ENCODE measurements at regions not wholly inside any gene's neighbourhood (a gene's known extent, or its start where the extent isn't known, plus 50 kb on each side); places are given as distances from the start of the nearest gene placed in this dataset.

- peaks cover 2 to 15% of the 10 kb centered on the region in 2 donors for H3K27me3 Mint-ChIP-seq (ENCODE audit: low read depth in 2 of 2)
- H3K27ac Mint-ChIP-seq = no peak overlapping the region
- no peaks in the 10 kb centered on the region for H3K36me3 ChIP-seq (ENCODE audit: control insufficient read depth, insufficient read depth, low read length)
- H3K4me1 ChIP-seq (ENCODE audit: control insufficient read depth, insufficient read depth, low read length) = no peaks in the 10 kb centered on the region
- no peak overlapping the region for H3K4me3 Mint-ChIP-seq
- no peaks in the 10 kb centered on the region for H3K9me3 ChIP-seq (ENCODE audit: control insufficient read depth, insufficient read depth, low read length)
- 83% methylated on average over 1 of the region's 2 CpGs for WGBS (ENCODE audit: insufficient coverage)
- H3K36me3 Mint-ChIP-seq = no peaks in the 10 kb centered on the region
- H3K9me3 Mint-ChIP-seq = no peaks in the 10 kb centered on the region
- no peaks in the 10 kb centered on the region for H3K27me3 ChIP-seq (ENCODE audit: control insufficient read depth, insufficient read depth, low read length)
- intact Hi-C loops (cut with micrococcal nuclease) = no loop called here
- ATAC-seq = no peak
- no peak for DNase-seq
- H3K4me3 ChIP-seq (ENCODE audit: low read length) = no peak overlapping the region
- no peaks in the 10 kb centered on the region for H3K4me1 Mint-ChIP-seq
- no peak overlapping the region for H3K27ac ChIP-seq (ENCODE audit: low read length)
- TF ChIP-seq, protein P1, sequence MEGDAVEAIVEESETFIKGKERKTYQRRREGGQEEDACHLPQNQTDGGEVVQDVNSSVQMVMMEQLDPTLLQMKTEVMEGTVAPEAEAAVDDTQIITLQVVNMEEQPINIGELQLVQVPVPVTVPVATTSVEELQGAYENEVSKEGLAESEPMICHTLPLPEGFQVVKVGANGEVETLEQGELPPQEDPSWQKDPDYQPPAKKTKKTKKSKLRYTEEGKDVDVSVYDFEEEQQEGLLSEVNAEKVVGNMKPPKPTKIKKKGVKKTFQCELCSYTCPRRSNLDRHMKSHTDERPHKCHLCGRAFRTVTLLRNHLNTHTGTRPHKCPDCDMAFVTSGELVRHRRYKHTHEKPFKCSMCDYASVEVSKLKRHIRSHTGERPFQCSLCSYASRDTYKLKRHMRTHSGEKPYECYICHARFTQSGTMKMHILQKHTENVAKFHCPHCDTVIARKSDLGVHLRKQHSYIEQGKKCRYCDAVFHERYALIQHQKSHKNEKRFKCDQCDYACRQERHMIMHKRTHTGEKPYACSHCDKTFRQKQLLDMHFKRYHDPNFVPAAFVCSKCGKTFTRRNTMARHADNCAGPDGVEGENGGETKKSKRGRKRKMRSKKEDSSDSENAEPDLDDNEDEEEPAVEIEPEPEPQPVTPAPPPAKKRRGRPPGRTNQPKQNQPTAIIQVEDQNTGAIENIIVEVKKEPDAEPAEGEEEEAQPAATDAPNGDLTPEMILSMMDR (IDR thresholded peaks at IDR 0.05) = no peak
These were observed 60.1 kb upstream of the ACSL4 start for GRCh38 chrX:109793191-109793590.

GRCh38 chrX:109795682-109796081 is 62.6 kb upstream of the ACSL4 start:
- Mint-ChIP-seq H3K4me3 (no peak overlapping the region), H3K36me3 (no peaks in the 10 kb centered on the region), H3K27me3 (ENCODE audit: low read depth in 2 of 2) (peaks cover 0 to 19% of the 10 kb centered on the region in 2 donors), H3K9me3 (no peaks in the 10 kb centered on the region), H3K4me1 (no peaks in the 10 kb centered on the region), H3K27ac (no peak overlapping the region)
- Histone ChIP-seq H3K27ac (ENCODE audit: low read length) (no peak overlapping the region), H3K9me3 (ENCODE audit: control insufficient read depth, insufficient read depth, low read length) (no peaks in the 10 kb centered on the region), H3K4me3 (ENCODE audit: low read length) (no peak overlapping the region), H3K36me3 (ENCODE audit: control insufficient read depth, insufficient read depth, low read length) (no peaks in the 10 kb centered on the region), H3K27me3 (ENCODE audit: control insufficient read depth, insufficient read depth, low read length) (no peaks in the 10 kb centered on the region), H3K4me1 (ENCODE audit: control insufficient read depth, insufficient read depth, low read length) (no peaks in the 10 kb centered on the region)
- WGBS (ENCODE audit: insufficient coverage) = 91% methylated on average over 4 of the region's 4 CpGs
- TF ChIP-seq, protein P1 (IDR thresholded peaks at IDR 0.05) = no peak
- DNase-seq (no peak), ATAC-seq (no peak)
- intact Hi-C loops (cut with micrococcal nuclease) = no loop called here

GRCh38 chrX:109797311-109797975 is 64.4 kb upstream of the ACSL4 start:
- intact Hi-C loops (cut with micrococcal nuclease) = no loop called here
- no peak overlapping the region for H3K27ac Mint-ChIP-seq
- 80% methylated on average over 1 of the region's 1 CpG for WGBS (ENCODE audit: insufficient coverage)

More at GRCh38 chrX:109797311-109797975, 64.4 kb upstream of the ACSL4 start:
- TF ChIP-seq, protein P1 (IDR thresholded peaks at IDR 0.05) = no peak
- ATAC-seq = no peak
- Histone ChIP-seq H3K4me3 (ENCODE audit: low read length) (no peak overlapping the region), H3K9me3 (ENCODE audit: control insufficient read depth, insufficient read depth, low read length) (no peaks in the 10 kb centered on the region), H3K27ac (ENCODE audit: low read length) (no peak overlapping the region), H3K36me3 (ENCODE audit: control insufficient read depth, insufficient read depth, low read length) (no peaks in the 10 kb centered on the region), H3K27me3 (ENCODE audit: control insufficient read depth, insufficient read depth, low read length) (no peaks in the 10 kb centered on the region), H3K4me1 (ENCODE audit: control insufficient read depth, insufficient read depth, low read length) (no peaks in the 10 kb centered on the region)
- no peak for DNase-seq
- Mint-ChIP-seq H3K27me3 (ENCODE audit: low read depth in 2 of 2) (peaks cover 0 to 20% of the 10 kb centered on the region in 2 donors), H3K36me3 (no peaks in the 10 kb centered on the region), H3K4me3 (no peak overlapping the region), H3K9me3 (no peaks in the 10 kb centered on the region), H3K4me1 (no peaks in the 10 kb centered on the region)
